ENCODE measurements at regions not wholly inside any gene's neighbourhood (a gene's known extent, or its start where the extent isn't known, plus 50 kb on each side); places are given as distances from the start of the nearest gene placed in this dataset.

DNA sequence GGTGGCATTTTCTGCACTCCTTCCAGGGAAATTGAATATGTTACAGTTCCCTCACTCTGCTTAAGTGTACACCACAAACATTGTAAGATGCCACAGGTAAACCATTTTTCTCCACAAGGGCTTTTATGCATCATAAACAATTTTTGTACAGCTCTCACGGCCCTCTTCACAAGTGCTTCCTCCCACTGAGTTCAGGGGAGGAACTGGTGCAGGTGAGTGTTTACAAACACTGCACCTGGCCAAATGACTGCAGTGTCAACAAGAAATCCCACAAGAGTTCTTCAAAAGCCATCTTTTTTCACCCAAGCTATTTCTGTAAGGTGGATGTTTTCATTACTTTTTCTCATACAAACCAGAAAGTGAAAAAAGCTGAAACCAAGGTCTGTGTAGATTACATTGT, 973.2 kb downstream of the AACS start:
- TF ChIP-seq, protein P1, sequence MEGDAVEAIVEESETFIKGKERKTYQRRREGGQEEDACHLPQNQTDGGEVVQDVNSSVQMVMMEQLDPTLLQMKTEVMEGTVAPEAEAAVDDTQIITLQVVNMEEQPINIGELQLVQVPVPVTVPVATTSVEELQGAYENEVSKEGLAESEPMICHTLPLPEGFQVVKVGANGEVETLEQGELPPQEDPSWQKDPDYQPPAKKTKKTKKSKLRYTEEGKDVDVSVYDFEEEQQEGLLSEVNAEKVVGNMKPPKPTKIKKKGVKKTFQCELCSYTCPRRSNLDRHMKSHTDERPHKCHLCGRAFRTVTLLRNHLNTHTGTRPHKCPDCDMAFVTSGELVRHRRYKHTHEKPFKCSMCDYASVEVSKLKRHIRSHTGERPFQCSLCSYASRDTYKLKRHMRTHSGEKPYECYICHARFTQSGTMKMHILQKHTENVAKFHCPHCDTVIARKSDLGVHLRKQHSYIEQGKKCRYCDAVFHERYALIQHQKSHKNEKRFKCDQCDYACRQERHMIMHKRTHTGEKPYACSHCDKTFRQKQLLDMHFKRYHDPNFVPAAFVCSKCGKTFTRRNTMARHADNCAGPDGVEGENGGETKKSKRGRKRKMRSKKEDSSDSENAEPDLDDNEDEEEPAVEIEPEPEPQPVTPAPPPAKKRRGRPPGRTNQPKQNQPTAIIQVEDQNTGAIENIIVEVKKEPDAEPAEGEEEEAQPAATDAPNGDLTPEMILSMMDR (IDR thresholded peaks at IDR 0.05), result no peak
- no peak for TF ChIP-seq POLR2A (IDR thresholded peaks at IDR 0.05)
